COLO668 (cell line): ENCODE measurements at regions not wholly inside any gene's neighbourhood (a gene's known extent, or its start where the extent isn't known, plus 50 kb on each side); places are given as distances from the start of the nearest gene placed in this dataset.
"Not testable (repeated sequence)": the region's sequence is repeated elsewhere in the genome, so short reads cannot be mapped to it uniquely, and the experiment has no call there.

Experiments used
- DNase-seq: peaks from one replicate; lab custom pipeline; 2025; ENCODE audit not compliant: unreplicated experiment; lab: John Stamatoyannopoulos, UW

- DNase-seq: no peak
Observed at GRCh38 chr11:71334191-71334590, 81.8 kb upstream of the SHANK2 start.

DNA sequence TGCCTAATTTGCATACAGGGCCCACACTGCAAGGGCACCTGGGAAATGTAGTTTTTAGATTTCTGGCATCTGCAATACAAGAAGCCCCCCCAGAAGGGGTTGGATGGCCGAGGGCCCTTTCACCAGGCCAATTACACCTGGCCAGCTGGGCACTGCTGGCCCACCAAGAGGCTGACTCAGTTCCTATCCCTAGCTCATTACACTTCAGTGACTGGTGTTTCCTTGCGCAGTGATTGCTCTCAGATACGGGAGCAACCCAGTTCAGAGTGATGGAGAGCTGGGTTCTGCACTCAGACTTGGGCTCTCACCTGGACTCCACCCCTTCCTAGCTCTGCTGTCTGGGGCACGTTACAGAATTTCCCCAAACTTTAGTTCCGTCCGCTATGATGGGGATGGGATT is 81.1 kb upstream of the SHANK2 start:
- DNase-seq: no peak

DNA sequence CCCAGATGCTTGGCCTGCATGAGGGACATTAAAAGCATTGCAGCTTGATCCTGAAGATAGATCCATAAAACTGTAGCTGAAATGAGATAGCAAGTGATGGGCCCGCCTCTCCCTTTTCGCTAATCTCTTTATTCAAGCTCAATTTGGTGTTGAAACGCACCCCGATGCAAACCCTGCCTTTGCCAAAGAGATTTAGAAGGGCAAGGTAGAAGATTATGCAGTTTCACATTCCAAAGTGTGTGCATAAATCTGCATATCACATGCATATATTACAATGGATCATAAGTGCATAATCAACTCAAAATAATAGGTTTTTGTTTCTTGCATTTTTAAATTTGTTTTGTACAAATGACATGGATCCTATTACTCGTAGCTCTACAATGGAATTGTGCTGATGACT is 80.1 kb upstream of the SHANK2 start:
- DNase-seq: no peak

GRCh38 chr11:71332046-71332445 is 79.7 kb upstream of the SHANK2 start:
- DNase-seq: no peak

- no peak for DNase-seq
Observed at GRCh38 chr11:71331631-71332030, 79.3 kb upstream of the SHANK2 start.

GRCh38 chr11:71330996-71331395 is 78.6 kb upstream of the SHANK2 start:
- no peak for DNase-seq

DNA sequence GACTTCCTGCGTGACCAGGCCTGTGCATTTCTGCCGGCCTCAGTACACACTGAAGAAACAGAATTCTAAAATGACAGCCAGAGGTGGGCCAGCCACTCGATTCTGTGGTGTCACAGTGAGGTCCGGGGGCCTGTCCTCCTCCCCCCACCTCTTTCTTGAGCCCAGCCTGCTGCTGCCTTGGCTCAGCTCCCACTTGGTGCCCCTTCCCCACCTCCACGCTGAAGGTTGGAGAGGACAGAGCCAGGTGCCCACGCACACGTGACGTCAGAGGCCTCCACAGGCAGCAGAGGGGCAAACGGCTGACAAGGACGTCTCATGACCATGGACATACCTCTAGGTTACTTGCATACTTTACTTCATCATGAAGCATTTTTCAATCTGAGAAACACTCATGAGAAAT is 78.0 kb upstream of the SHANK2 start:
- no peak for DNase-seq

DNA sequence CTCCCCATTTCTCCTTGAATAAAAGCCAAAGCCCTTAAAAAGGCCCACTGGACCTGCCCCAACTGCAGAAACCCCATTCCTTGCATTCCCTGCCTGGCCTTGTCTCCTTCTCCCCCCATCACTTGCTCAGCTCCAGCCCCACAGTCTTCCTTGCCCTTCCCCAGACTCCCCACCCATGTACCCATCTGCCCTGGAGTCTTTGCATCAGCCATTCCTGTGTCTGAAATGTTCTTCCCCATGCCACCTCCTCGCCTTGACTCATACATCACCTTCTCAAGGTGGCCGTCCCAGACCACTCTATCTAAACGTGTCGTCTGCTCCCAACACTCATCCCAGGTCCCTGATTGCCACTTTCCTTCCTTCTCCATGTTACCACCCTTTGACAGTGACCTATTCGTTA is 77.4 kb upstream of the SHANK2 start:
- DNase-seq: no peak

DNA sequence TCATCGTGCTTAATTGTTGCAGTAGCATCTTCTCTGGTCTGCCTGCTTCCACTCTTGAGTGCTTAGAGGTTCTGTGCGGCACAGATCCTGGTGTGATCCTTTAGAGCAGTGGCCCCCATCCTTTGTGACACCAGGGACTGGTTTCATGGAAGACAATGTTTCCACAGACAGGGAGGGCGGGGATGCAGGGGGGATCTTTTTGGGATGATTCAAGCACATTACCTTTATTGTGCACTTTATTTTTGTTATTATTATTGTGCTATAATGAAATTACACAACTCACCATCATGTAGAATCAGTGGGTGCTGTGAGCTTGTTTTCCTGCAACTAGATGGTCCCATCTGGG is 76.8 kb upstream of the SHANK2 start:
- DNase-seq: no peak

- no peak for DNase-seq
Observed at GRCh38 chr11:71327156-71328085, 75.0 kb upstream of the SHANK2 start.

GRCh38 chr11:71326328-71326940 is 74.1 kb upstream of the SHANK2 start:
- DNase-seq: no peak

GRCh38 chr11:71325418-71326327 is 73.3 kb upstream of the SHANK2 start:
- DNase-seq: no peak

- DNase-seq: no peak
Observed at GRCh38 chr11:71324788-71325417, 72.5 kb upstream of the SHANK2 start.

DNA sequence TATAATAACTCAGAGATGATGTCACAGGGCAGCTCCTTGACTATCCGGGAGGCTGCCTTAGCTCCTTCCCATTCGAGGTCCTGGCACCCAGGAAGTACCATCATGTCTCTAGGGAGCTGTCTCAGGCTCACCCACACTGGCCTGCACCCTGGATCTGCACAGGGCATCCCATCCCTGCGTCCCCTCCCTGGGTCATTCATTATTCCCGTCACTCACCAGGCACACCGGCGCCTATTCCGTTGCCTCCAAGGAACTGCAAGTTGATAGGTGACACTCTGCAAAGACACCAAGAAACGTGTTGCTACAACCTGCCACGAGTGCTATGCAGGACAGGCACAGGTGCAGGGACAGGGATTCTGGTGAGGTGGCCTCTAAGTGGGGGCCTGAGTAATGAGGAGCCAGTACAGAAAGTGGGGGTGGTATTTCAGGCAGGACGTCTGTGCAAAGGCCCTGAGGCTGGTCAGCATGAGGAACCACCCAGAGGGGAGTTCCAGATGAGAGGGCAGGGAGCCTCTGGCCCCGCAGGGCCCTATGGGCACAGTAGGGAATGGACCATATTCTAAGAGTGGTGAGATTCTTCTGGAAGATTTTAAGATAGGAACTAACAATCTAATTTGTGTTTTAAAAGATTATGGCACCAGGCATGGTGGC is 71.6 kb upstream of the SHANK2 start:
- DNase-seq: no peak

GRCh38 chr11:71322861-71323582 is 70.6 kb upstream of the SHANK2 start:
- no peak for DNase-seq

DNA sequence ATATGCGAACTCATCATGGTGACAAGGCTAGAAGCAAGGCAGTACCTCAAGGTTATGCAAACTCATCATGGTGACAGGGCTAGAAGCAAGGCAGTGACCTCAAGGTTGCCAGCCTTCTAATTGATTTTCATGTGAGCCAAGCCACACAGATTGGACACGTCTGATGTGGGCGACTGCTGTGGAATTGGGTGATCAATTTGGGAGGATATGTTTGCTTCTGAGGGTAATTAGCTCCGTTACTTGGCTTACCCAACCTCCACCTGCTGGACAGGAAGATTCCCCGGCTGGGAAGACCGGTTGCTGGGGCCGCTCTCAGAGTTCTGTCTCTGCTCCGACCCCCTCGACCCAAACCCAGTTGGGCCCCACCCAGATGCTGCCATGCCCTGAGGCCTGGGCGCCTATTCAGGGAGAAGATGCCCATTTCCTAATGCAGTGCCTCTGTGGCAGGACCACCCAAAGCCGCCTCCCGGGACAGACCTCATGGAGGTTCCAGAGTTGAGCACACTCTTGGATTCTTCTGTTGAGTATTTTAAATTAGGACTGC is 69.9 kb upstream of the SHANK2 start:
- DNase-seq: no peak

- DNase-seq: no peak
Observed at GRCh38 chr11:71321433-71322191, 69.2 kb upstream of the SHANK2 start.

GRCh38 chr11:71316701-71317100 is 64.3 kb upstream of the SHANK2 start:
- no peak for DNase-seq

DNA sequence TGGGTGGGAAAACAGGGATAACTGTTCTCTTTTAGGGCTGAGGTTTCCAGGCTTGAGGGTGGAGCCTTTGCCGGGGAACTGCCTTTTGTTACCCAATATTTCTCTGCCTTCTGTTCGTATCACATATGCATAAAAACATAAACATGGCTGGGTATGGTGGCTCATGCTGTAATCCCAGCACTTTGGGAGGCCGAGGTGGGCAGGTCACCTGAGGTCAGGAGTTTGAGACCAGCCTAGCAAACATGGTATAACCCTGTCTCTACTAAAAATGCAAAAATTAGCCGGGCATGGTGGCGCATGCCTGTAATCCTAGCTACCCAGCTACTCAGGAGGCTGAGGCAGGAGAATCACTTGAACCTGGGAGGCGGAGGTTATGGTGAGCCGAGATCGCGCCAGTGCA is 60.2 kb upstream of the SHANK2 start:
- DNase-seq: not testable (repeated sequence)
